H1 (cell line): ENCODE measurements at regions not wholly inside any gene's neighbourhood (a gene's known extent, or its start where the extent isn't known, plus 50 kb on each side); places are given as distances from the start of the nearest gene placed in this dataset.

ENCODE experiments used
- CEBPB ChIP-seq: IDR thresholded peaks from 2 replicates; pipeline ENCODE4 v1.6.1; 2012; ENCODE audit warnings: low read depth, low read length
- TCF12 ChIP-seq: IDR thresholded peaks from 2 replicates; pipeline ENCODE4 v1.6.1; 2011; ENCODE audit warnings: low read depth, mild to moderate bottlenecking, low read length
- TF ChIP-seq, protein P1 (sequence below): fragments of 300-600 bp; sonication (generic); IDR thresholded peaks from 2 replicates; pipeline ENCODE4 v1.7.1; 2012; ENCODE audit warnings: low read length, moderate library complexity, mild to moderate bottlenecking, inconsistent platforms; ENCODE audit not compliant: insufficient replicate concordance

GRCh38 chr4:67019686-67020437, 525.4 kb downstream of the CENPC start (continued):
- TF ChIP-seq, protein P1, sequence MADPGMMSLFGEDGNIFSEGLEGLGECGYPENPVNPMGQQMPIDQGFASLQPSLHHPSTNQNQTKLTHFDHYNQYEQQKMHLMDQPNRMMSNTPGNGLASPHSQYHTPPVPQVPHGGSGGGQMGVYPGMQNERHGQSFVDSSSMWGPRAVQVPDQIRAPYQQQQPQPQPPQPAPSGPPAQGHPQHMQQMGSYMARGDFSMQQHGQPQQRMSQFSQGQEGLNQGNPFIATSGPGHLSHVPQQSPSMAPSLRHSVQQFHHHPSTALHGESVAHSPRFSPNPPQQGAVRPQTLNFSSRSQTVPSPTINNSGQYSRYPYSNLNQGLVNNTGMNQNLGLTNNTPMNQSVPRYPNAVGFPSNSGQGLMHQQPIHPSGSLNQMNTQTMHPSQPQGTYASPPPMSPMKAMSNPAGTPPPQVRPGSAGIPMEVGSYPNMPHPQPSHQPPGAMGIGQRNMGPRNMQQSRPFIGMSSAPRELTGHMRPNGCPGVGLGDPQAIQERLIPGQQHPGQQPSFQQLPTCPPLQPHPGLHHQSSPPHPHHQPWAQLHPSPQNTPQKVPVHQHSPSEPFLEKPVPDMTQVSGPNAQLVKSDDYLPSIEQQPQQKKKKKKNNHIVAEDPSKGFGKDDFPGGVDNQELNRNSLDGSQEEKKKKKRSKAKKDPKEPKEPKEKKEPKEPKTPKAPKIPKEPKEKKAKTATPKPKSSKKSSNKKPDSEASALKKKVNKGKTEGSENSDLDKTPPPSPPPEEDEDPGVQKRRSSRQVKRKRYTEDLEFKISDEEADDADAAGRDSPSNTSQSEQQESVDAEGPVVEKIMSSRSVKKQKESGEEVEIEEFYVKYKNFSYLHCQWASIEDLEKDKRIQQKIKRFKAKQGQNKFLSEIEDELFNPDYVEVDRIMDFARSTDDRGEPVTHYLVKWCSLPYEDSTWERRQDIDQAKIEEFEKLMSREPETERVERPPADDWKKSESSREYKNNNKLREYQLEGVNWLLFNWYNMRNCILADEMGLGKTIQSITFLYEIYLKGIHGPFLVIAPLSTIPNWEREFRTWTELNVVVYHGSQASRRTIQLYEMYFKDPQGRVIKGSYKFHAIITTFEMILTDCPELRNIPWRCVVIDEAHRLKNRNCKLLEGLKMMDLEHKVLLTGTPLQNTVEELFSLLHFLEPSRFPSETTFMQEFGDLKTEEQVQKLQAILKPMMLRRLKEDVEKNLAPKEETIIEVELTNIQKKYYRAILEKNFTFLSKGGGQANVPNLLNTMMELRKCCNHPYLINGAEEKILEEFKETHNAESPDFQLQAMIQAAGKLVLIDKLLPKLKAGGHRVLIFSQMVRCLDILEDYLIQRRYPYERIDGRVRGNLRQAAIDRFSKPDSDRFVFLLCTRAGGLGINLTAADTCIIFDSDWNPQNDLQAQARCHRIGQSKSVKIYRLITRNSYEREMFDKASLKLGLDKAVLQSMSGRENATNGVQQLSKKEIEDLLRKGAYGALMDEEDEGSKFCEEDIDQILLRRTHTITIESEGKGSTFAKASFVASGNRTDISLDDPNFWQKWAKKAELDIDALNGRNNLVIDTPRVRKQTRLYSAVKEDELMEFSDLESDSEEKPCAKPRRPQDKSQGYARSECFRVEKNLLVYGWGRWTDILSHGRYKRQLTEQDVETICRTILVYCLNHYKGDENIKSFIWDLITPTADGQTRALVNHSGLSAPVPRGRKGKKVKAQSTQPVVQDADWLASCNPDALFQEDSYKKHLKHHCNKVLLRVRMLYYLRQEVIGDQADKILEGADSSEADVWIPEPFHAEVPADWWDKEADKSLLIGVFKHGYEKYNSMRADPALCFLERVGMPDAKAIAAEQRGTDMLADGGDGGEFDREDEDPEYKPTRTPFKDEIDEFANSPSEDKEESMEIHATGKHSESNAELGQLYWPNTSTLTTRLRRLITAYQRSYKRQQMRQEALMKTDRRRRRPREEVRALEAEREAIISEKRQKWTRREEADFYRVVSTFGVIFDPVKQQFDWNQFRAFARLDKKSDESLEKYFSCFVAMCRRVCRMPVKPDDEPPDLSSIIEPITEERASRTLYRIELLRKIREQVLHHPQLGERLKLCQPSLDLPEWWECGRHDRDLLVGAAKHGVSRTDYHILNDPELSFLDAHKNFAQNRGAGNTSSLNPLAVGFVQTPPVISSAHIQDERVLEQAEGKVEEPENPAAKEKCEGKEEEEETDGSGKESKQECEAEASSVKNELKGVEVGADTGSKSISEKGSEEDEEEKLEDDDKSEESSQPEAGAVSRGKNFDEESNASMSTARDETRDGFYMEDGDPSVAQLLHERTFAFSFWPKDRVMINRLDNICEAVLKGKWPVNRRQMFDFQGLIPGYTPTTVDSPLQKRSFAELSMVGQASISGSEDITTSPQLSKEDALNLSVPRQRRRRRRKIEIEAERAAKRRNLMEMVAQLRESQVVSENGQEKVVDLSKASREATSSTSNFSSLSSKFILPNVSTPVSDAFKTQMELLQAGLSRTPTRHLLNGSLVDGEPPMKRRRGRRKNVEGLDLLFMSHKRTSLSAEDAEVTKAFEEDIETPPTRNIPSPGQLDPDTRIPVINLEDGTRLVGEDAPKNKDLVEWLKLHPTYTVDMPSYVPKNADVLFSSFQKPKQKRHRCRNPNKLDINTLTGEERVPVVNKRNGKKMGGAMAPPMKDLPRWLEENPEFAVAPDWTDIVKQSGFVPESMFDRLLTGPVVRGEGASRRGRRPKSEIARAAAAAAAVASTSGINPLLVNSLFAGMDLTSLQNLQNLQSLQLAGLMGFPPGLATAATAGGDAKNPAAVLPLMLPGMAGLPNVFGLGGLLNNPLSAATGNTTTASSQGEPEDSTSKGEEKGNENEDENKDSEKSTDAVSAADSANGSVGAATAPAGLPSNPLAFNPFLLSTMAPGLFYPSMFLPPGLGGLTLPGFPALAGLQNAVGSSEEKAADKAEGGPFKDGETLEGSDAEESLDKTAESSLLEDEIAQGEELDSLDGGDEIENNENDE: no peak
- TF ChIP-seq TCF12 (no peak), CEBPB (no peak)
